Parathyroid adenoma (tissue), 2 donors: ENCODE measurements at regions not wholly inside any gene's neighbourhood (a gene's known extent, or its start where the extent isn't known, plus 50 kb on each side); places are given as distances from the start of the nearest gene placed in this dataset.

Experiments used
- H2AFZ ChIP-seq: fragments of 300-600 bp; sonication (generic); one replicate; pipeline ENCODE4 v1.7.0; 2017; ENCODE audit warnings: antibody characterized with exemption, mild to moderate bottlenecking
- H3K27ac ChIP-seq: fragments of 300-600 bp; sonication (generic); one replicate; pipeline ENCODE4 v1.7.0; 2017
- H3K27me3 ChIP-seq: fragments of 300-600 bp; sonication (generic); one replicate; pipeline ENCODE4 v1.7.0; 2017; ENCODE audit warnings: low read length; ENCODE audit not compliant: control insufficient read depth, insufficient read depth
- H3K36me3 ChIP-seq: fragments of 300-600 bp; sonication (generic); one replicate; pipeline ENCODE4 v1.7.0; 2017; ENCODE audit warnings: low read length; ENCODE audit not compliant: control insufficient read depth, insufficient read depth
- H3K4me1 ChIP-seq: fragments of 300-600 bp; sonication (generic); one replicate; pipeline ENCODE4 v1.7.0; 2017; ENCODE audit warnings: control low read depth
- H3K4me2 ChIP-seq: fragments of 300-600 bp; sonication (generic); one replicate; pipeline ENCODE4 v1.7.0; 2017; ENCODE audit warnings: low read length
- H3K4me3 ChIP-seq: fragments of 300-600 bp; sonication (generic); one replicate; pipeline ENCODE4 v1.7.0; 2017; ENCODE audit warnings: low read depth, low read length
- H3K79me2 ChIP-seq: fragments of 300-600 bp; sonication (generic); one replicate; pipeline ENCODE4 v1.7.0; 2017; ENCODE audit warnings: control low read depth
- H3K9ac ChIP-seq: fragments of 300-600 bp; sonication (generic); one replicate; pipeline ENCODE4 v1.7.0; 2017; ENCODE audit warnings: mild to moderate bottlenecking
- H3K9me3 ChIP-seq: fragments of 300-600 bp; sonication (generic); one replicate; pipeline ENCODE4 v1.7.0; 2017; ENCODE audit warnings: low read length; ENCODE audit not compliant: control insufficient read depth
- CTCF ChIP-seq: fragments of 300-600 bp; sonication (generic); IDR thresholded peaks from one replicate; pipeline ENCODE4 v1.7.0; 2017; ENCODE audit warnings: antibody characterized with exemption, mild to moderate bottlenecking
- donor health status: primary hyperparathyroidism.

- Histone ChIP-seq H2AFZ (no peak overlapping the region), H3K4me1 (peaks cover 4% of the 10 kb centered on the region), H3K36me3 (no peaks in the 10 kb centered on the region), H3K9ac (no peak overlapping the region), H3K27me3 (no peaks in the 10 kb centered on the region), H3K27ac (no peak overlapping the region), H3K4me2 (no peak overlapping the region), H3K9me3 (no peaks in the 10 kb centered on the region), H3K79me2 (no peaks in the 10 kb centered on the region), H3K4me3 (no peak overlapping the region)
- no peak for TF ChIP-seq CTCF
Observed at GRCh38 chr7:30231271-30231670, 53.1 kb upstream of the ZNRF2 start.

GRCh38 chr7:30232391-30232790 is 52.0 kb upstream of the ZNRF2 start:
- H3K27ac ChIP-seq = no peak overlapping the region
- H3K4me2 ChIP-seq = no peak overlapping the region
- no peak for TF ChIP-seq CTCF
- H3K36me3 ChIP-seq = no peaks in the 10 kb centered on the region
- H2AFZ ChIP-seq = no peak overlapping the region
- peaks cover 7% of the 10 kb centered on the region for H3K4me1 ChIP-seq
- H3K4me3 ChIP-seq = no peak overlapping the region
- H3K27me3 ChIP-seq = no peaks in the 10 kb centered on the region
- H3K79me2 ChIP-seq = no peaks in the 10 kb centered on the region
- no peaks in the 10 kb centered on the region for H3K9me3 ChIP-seq
- no peak overlapping the region for H3K9ac ChIP-seq
